ENCODE measurements at regions not wholly inside any gene's neighbourhood (a gene's known extent, or its start where the extent isn't known, plus 50 kb on each side); places are given as distances from the start of the nearest gene placed in this dataset.

- 60 to 83% (median 77%) methylated on average over 1 of the region's 1 CpG for WGBS, 4 donors
- peaks cover 0 to 3% (median 0%) of the 10 kb centered on the region in 3 donors for H3K9me3 ChIP-seq (replicated peaks in 1 of 3)
- no peaks in the 10 kb centered on the region for H3K4me1 ChIP-seq (replicated peaks in 1 of 2)
- no peaks in the 10 kb centered on the region for H3K27me3 ChIP-seq
- no peaks in the 10 kb centered on the region for H3K36me3 ChIP-seq (replicated peaks in 1 of 2)
- TF ChIP-seq POLR2A (IDR thresholded peaks at IDR 0.05) (no peak), CTCF (IDR thresholded peaks at IDR 0.05) (no peak)
- DNase-seq = no peak
- H3K4me3 ChIP-seq = no peak overlapping the region
- intact Hi-C loops (cut with DNase I) = no loop called here
- H3K27ac ChIP-seq = no peak overlapping the region
These were observed 57.2 kb upstream of the CNR1 start for GRCh38 chr6:88223298-88223697.

- Histone ChIP-seq H3K27ac (no peak overlapping the region), H3K4me3 (no peak overlapping the region), H3K27me3 (no peaks in the 10 kb centered on the region), H3K36me3 (replicated peaks in 1 of 2) (no peaks in the 10 kb centered on the region), H3K4me1 (replicated peaks in 1 of 2) (no peaks in the 10 kb centered on the region), H3K9me3 (replicated peaks in 1 of 3) (peaks cover 0 to 3% (median 0%) of the 10 kb centered on the region in 3 donors)
- DNase-seq = peak in 2 of 7 donors; percentile 1 to 15
- intact Hi-C loops (cut with DNase I) = no loop called here
- no peak for TF ChIP-seq CTCF (IDR thresholded peaks at IDR 0.05)
- TF ChIP-seq POLR2A (IDR thresholded peaks at IDR 0.05) = no peak
- WGBS, 4 donors = 56 to 66% (median 60%) methylated on average over 2 of the region's 2 CpGs
These were observed 54.3 kb upstream of the CNR1 start for GRCh38 chr6:88220493-88220892.

GRCh38 chr6:88216182-88216581 lies 50.0 kb upstream of the CNR1 start:
- no peaks in the 10 kb centered on the region for H3K4me1 ChIP-seq (replicated peaks in 1 of 2)
- no peak for DNase-seq
- no peak for TF ChIP-seq POLR2A (IDR thresholded peaks at IDR 0.05)
- TF ChIP-seq CTCF (IDR thresholded peaks at IDR 0.05) = no peak
- no peak overlapping the region for H3K4me3 ChIP-seq
- intact Hi-C loops (cut with DNase I) = no loop called here
- H3K27ac ChIP-seq = no peak overlapping the region
- H3K27me3 ChIP-seq = no peaks in the 10 kb centered on the region
- peaks cover 0 to 3% (median 0%) of the 10 kb centered on the region in 3 donors for H3K9me3 ChIP-seq (replicated peaks in 1 of 3)
- 79 to 86% (median 84%) methylated on average over 2 of the region's 2 CpGs for WGBS, 4 donors
- H3K36me3 ChIP-seq (replicated peaks in 1 of 2) = no peaks in the 10 kb centered on the region
